ENCODE measurements at regions not wholly inside any gene's neighbourhood (a gene's known extent, or its start where the extent isn't known, plus 50 kb on each side); places are given as distances from the start of the nearest gene placed in this dataset.
A peak's percentile ranks its signal among the peaks of the same experiment; 100 is the strongest.

DNA sequence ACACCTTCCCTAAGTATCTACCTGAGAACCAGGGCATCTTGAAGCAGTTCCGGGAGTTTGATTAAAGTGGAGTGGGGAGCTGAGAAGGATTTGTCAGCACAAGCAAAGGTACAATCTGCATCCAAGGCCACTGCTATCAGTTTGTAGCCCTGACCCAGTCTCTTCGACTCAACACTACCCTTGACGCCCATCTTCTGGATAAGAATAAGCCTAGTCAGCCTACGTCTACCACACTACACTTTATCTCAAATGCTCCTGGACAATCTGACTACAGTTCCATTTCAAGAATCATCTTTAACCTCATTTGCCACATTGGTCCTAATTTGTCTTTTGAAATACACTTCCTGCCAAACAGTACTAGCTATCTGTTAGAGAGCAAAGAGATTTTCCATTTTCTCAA is 134.1 kb upstream of the C1GALT1 start:
- no peak for DNase-seq (ENCODE audit: low read depth)
- TF ChIP-seq, protein P1, sequence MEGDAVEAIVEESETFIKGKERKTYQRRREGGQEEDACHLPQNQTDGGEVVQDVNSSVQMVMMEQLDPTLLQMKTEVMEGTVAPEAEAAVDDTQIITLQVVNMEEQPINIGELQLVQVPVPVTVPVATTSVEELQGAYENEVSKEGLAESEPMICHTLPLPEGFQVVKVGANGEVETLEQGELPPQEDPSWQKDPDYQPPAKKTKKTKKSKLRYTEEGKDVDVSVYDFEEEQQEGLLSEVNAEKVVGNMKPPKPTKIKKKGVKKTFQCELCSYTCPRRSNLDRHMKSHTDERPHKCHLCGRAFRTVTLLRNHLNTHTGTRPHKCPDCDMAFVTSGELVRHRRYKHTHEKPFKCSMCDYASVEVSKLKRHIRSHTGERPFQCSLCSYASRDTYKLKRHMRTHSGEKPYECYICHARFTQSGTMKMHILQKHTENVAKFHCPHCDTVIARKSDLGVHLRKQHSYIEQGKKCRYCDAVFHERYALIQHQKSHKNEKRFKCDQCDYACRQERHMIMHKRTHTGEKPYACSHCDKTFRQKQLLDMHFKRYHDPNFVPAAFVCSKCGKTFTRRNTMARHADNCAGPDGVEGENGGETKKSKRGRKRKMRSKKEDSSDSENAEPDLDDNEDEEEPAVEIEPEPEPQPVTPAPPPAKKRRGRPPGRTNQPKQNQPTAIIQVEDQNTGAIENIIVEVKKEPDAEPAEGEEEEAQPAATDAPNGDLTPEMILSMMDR (IDR thresholded peaks at IDR 0.05; ENCODE audit: insufficient read depth, low read depth, low read length, missing control alignments) = no peak

DNA sequence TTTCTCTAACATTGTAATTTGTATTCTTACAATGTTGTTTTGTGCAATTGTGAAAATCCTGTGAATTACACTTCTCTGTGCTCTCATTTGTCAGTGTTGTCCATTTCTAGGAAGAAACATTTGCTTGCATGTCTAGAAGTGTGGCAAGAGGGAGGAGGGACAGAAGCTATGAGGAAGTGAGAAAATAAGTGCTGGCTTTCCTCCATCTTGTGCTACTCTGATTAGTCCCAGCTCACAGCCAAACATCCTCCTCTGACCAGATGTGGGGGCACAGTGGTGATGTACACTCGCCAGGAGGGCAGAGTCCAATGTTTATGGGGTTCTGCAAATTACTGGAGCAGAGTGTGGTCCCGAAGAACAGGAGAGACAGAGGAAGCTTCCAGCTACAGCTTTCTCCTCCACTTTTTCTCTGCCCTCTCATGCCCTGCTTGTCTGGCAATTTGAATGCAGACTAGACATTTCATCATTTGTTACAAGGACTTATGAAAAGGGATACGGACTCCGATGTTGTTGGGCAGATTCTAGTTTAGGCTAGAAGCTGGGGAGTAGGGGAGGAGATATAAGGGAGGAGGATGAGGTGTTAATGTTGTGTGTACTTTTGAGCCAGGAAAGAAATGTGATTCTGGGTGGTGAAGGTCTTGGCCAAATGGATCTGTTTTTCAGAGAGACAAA is 131.0 kb upstream of the C1GALT1 start:
- peak; percentile 34 for DNase-seq (ENCODE audit: low read depth)
- H3K4me3 ChIP-seq (ENCODE audit: low read depth, low read length) = no peak overlapping the region
- TF ChIP-seq, protein P1 (IDR thresholded peaks at IDR 0.05; ENCODE audit: insufficient read depth, low read depth, low read length, missing control alignments) = no peak

More for the DNA sequence above, 134.1 kb upstream of the C1GALT1 start:
- H3K4me3 ChIP-seq (ENCODE audit: low read depth, low read length) = no peak overlapping the region

DNA sequence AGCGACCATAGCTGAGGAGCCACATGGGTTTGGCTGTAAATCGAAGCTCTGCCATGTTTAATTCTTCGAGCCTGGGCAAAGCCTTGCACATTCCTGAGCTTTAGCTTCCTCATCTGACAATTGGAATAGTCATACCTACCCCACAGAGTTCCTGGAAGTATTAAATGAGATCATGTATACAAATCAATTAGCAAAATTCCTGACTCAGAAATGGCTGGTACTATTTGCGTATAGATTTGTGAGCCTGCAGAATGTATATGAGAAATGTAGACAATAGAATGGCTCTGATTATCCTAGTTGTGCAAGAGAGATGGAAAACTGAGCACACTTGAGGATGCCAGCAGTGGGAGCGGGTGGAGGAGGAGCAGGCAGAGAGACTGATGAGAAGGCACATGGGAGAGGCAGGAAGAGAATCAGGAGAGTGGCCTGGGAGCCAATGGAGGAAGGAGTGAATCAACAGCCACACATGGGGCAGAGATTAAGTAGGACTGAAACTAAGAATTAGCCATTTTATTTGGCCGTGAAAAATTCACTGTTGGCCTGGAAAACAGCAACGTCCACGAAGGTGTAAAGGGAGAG is 128.0 kb upstream of the C1GALT1 start:
- no peak for DNase-seq (ENCODE audit: low read depth)
- TF ChIP-seq, protein P1 (IDR thresholded peaks at IDR 0.05; ENCODE audit: insufficient read depth, low read depth, low read length, missing control alignments) = no peak

DNA sequence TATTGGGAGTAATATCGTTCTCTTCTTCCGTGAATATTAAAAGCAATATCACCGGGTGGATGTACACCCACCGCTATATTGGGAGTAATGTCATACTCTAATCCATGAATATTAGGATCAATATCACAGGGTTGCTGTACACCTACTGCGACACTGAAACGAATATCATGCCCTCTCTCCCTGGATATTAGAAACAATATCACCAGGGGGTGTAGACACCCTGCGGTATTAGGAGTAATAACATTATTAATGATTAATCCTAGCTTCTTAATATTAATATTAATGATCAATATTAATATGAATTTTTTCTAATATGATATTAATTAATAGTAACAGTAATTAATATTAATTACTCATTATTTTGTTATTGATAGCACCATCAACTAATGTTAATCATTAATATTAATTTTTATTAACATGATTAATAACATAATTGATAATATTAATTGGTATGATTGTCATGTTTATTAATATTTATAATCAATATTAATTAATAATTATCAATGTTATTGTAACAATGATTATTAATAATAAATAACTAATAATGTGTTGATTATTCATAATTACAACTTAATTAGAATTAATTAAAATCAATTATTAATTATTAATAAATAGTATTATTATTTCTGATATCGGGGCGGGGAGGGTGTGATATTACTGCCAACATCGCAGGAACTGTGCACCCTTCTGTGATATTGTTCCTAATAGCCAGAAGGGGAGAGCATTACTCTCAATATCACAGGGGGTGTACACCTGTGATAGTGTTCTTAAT is 121.3 kb upstream of the C1GALT1 start:
- H3K4me3 ChIP-seq (ENCODE audit: low read depth, low read length) = no peak overlapping the region
- TF ChIP-seq, protein P1 (IDR thresholded peaks at IDR 0.05; ENCODE audit: insufficient read depth, low read depth, low read length, missing control alignments) = no peak
- DNase-seq (ENCODE audit: low read depth) = no peak

More for the DNA sequence above, 128.0 kb upstream of the C1GALT1 start:
- H3K4me3 ChIP-seq (ENCODE audit: low read depth, low read length) = no peak overlapping the region

DNA sequence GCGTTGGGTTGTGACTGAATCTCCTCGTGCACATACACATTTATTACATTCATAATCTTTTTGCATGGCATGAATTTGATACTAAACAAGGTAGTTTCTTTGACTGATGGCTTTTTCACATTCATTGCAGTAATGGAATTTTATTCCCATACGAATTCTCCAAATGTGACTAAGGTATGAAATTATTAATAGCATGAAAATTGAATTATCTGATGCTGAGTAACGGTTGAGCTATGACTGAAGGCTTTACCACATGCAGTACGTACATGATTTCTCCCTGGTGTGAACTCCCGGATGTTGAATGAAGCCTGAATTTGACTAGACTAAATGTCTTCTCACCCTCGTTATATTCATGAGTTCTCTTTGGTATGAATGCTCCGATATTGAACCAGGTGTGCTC is 104.4 kb upstream of the C1GALT1 start:
- no peak overlapping the region for H3K4me3 ChIP-seq (ENCODE audit: low read depth, low read length)
- DNase-seq (ENCODE audit: low read depth) = no peak
- TF ChIP-seq, protein P1 (IDR thresholded peaks at IDR 0.05; ENCODE audit: insufficient read depth, low read depth, low read length, missing control alignments) = no peak

DNA sequence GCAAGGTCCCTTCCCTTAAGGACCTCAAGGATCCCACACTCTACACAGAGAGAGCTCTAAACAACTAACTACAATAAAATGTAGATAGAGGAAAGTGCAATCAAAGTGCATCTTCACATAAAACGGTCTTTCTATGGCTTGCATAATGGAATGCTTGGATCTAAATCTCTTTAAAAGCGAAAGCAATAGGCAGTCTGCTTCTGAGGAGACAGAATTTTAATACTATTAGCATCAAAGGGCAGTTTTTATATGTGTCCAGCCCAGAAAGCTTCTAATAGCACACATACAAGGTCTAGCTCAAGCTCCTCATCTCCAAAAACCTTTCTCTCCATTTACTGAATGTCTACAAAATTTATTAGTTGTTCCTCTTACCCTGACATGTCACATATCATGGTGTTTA is 101.5 kb upstream of the C1GALT1 start:
- no peak for DNase-seq (ENCODE audit: low read depth)
- no peak overlapping the region for H3K4me3 ChIP-seq (ENCODE audit: low read depth, low read length)
- TF ChIP-seq, protein P1 (IDR thresholded peaks at IDR 0.05; ENCODE audit: insufficient read depth, low read depth, low read length, missing control alignments) = no peak

All from GM12865 (cell line).